ENCODE measurements at regions not wholly inside any gene's neighbourhood (a gene's known extent, or its start where the extent isn't known, plus 50 kb on each side); places are given as distances from the start of the nearest gene placed in this dataset.
"Not testable (repeated sequence)": the region's sequence is repeated elsewhere in the genome, so short reads cannot be mapped to it uniquely, and the experiment has no call there.

DNA sequence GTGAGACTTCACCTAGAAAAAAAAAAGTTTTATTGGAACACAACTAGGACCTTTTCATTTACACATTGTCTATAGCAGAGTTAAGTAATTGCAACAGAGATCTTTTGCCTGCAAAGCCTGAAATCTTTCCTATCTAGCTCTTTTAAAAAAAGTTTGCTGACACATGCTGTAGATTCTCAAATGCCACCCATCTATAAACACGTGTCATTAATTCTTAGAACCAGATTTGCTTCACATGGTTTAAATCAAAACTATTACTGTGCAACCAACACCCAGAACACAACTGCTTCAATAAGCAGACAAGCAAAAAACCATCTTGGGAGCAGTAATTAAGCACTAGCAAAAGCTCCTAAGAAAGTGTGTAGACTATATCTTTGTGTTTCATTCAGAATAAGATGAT, 55.0 kb downstream of the OXSM start:
- no peak for DNase-seq
- Histone ChIP-seq H3K27me3 (no peaks in the 10 kb centered on the region), H3K27ac (no peak overlapping the region), H3K4me1 (no peaks in the 10 kb centered on the region), H3K4me3 (no peak overlapping the region), H3K36me3 (no peaks in the 10 kb centered on the region), H3K9me3 (no peaks in the 10 kb centered on the region)
- intact Hi-C loops (cut with DNase I; ENCODE audit: low total_unique reads): no loop called here
- TF ChIP-seq, protein P1, sequence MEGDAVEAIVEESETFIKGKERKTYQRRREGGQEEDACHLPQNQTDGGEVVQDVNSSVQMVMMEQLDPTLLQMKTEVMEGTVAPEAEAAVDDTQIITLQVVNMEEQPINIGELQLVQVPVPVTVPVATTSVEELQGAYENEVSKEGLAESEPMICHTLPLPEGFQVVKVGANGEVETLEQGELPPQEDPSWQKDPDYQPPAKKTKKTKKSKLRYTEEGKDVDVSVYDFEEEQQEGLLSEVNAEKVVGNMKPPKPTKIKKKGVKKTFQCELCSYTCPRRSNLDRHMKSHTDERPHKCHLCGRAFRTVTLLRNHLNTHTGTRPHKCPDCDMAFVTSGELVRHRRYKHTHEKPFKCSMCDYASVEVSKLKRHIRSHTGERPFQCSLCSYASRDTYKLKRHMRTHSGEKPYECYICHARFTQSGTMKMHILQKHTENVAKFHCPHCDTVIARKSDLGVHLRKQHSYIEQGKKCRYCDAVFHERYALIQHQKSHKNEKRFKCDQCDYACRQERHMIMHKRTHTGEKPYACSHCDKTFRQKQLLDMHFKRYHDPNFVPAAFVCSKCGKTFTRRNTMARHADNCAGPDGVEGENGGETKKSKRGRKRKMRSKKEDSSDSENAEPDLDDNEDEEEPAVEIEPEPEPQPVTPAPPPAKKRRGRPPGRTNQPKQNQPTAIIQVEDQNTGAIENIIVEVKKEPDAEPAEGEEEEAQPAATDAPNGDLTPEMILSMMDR (IDR thresholded peaks at IDR 0.05): no peak
- TF ChIP-seq EP300 (IDR thresholded peaks at IDR 0.05) (no peak), POLR2AphosphoS5 (IDR thresholded peaks at IDR 0.05) (no peak), POLR2A (IDR thresholded peaks at IDR 0.05) (no peak)
- 46 to 63% (median 53%) methylated on average over 1 of the region's 1 CpG for WGBS, 5 donors

DNA sequence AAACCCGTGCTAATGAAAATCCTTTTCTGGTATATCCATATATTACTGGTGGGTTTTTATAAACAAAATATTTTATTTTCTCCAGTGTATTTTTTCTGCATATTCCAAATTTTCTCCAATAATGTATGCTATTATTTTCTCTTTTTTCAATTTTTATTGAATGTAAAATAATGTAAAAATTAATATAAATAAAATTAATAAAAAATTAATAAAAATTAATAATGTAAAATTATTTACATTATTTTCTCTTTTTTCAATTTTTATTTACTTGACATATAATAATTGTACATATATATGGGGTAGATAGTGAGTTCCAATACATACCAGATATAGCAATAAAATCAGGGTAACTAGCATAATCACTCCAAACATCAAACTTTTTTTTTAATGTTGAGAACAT, 56.4 kb downstream of the OXSM start:
- 91 to 100% (median 93%) methylated on average over 1 of the region's 1 CpG for WGBS, 5 donors
- intact Hi-C loops (cut with DNase I; ENCODE audit: low total_unique reads): no loop called here
- no peaks in the 10 kb centered on the region for H3K27me3 ChIP-seq
- H3K27ac ChIP-seq: no peak overlapping the region
- no peak overlapping the region for H3K4me3 ChIP-seq
- no peaks in the 10 kb centered on the region for H3K36me3 ChIP-seq
- H3K9me3 ChIP-seq: no peaks in the 10 kb centered on the region
- H3K4me1 ChIP-seq: no peaks in the 10 kb centered on the region
- DNase-seq: no peak
- TF ChIP-seq POLR2A (IDR thresholded peaks at IDR 0.05) (no peak), EP300 (IDR thresholded peaks at IDR 0.05) (no peak), POLR2AphosphoS5 (IDR thresholded peaks at IDR 0.05) (no peak)
- TF ChIP-seq, protein P1 (IDR thresholded peaks at IDR 0.05): no peak

DNA sequence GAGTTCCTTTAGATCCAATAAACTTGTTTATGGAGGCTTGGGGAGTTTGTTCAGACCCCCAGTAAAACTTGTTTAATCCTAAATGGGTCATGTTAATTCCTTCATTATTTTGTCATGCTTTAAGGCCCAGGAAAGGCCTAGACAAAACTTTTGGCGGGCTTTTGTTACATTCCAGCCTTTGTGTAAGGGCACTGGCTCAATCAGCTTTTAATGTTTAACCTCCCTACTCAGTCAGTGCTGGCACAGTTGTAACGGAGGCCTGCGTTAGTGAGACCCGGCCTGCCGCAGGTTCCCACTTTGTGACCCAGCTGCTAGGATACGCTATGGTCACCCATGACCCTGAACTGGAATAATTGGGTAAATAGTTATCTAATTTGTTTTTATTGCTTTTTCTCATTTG, 59.2 kb downstream of the OXSM start:
- peak in 1 of 2 donors; percentile 27 for DNase-seq
- intact Hi-C loops (cut with DNase I; ENCODE audit: low total_unique reads): no loop called here
- TF ChIP-seq, protein P1 (IDR thresholded peaks at IDR 0.05): no peak
- no peak for TF ChIP-seq POLR2AphosphoS5 (IDR thresholded peaks at IDR 0.05)
- no peak for TF ChIP-seq POLR2A (IDR thresholded peaks at IDR 0.05)
- no peak for TF ChIP-seq EP300 (IDR thresholded peaks at IDR 0.05)
- Histone ChIP-seq H3K9me3 (no peaks in the 10 kb centered on the region), H3K4me3 (no peak overlapping the region), H3K4me1 (peaks cover 0 to 5% (median 4%) of the 10 kb centered on the region in 4 donors), H3K36me3 (no peaks in the 10 kb centered on the region), H3K27me3 (no peaks in the 10 kb centered on the region), H3K27ac (no peak overlapping the region)
- WGBS, 5 donors: 26 to 75% (median 44%) methylated on average over 6 of the region's 6 CpGs

DNA sequence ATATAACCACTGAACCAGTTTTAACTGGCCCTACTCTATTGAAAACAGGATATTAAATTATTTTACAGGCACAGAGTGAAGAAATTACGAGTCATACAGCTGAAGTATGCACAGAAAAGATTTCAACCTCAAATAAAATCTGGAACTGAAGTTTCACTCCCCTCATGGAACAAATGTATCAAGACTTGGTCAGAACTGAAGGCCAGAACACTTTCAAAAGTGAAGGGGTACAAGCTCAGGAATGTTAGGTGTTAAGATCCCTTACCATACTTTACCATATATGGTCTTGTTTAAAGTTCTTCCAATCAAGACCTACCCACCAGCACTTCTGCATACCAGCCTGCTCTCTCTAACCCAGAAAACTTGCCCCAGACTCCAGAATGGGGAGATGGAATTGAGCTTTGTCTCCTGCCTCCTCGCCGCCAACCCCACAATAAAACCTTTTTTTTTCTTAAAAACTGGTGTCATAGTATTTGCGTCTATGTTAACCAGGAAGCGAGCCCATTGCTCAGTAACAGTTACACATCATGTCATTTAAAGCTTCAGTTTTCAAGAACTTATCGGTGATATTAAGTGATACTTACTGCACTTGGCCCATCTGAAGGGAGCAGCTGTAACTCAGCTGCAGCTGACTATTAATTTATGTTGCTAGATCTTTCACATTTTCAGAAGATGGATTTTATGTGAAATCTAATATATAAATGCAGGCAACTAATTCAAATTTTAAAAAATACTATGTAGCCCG, 59.9 kb downstream of the OXSM start:
- H3K27ac ChIP-seq: no peak overlapping the region
- no peaks in the 10 kb centered on the region for H3K27me3 ChIP-seq
- no peak overlapping the region for H3K4me3 ChIP-seq
- no peak for TF ChIP-seq POLR2AphosphoS5 (IDR thresholded peaks at IDR 0.05)
- TF ChIP-seq, protein P1 (IDR thresholded peaks at IDR 0.05): no peak
- TF ChIP-seq EP300 (IDR thresholded peaks at IDR 0.05): no peak
- TF ChIP-seq POLR2A (IDR thresholded peaks at IDR 0.05): no peak
- peaks cover 0 to 12% (median 10%) of the 10 kb centered on the region in 4 donors for H3K4me1 ChIP-seq
- DNase-seq: no peak
- no peaks in the 10 kb centered on the region for H3K36me3 ChIP-seq
- H3K9me3 ChIP-seq: no peaks in the 10 kb centered on the region
- intact Hi-C loops (cut with DNase I; ENCODE audit: low total_unique reads): no loop called here
- WGBS, 5 donors: 92 to 97% (median 94%) methylated on average over 7 of the region's 7 CpGs

DNA sequence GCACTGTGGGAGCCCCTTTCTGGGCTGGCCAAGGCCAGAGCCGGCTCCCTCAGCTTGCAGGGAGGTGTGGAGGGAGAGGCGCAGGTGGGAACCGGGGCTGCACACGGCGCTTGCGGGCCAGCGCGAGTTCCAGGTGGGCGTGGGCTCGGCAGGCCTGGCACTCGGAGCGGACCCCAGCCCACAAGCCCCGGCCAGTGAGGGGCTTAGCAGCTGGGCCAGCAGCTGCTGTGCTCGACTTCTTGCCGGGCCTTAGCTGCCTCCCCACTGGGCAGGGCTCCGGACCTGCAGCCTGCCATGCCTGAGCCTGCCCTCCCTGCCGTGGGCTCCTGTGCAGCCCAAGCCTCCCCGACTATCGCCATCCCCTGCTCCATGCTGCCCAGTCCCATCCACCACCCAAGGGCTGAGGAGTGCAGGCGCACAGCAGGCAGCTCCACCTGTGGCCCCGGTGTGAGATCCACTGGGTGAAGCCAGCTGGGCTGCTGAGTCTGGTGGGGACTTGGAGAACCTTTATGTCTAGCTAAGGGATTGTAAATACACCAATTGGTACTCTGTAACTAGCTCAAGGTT, 61.9 kb downstream of the OXSM start:
- H3K27me3 ChIP-seq; H3K9me3 ChIP-seq; H3K27ac ChIP-seq; DNase-seq; H3K4me3 ChIP-seq; intact Hi-C loops (cut with DNase I; ENCODE audit: low total_unique reads); H3K36me3 ChIP-seq: not testable (repeated sequence)
- WGBS, 5 donors: 95 to 98% (median 98%) methylated on average over 13 to 21 of the region's 21 CpGs
- peaks cover 0 to 25% (median 17%) of the 10 kb centered on the region in 4 donors for H3K4me1 ChIP-seq

All from stomach (tissue), 8 donors.